Neuronal stem cell (in vitro differentiated cells): ENCODE measurements at regions not wholly inside any gene's neighbourhood (a gene's known extent, or its start where the extent isn't known, plus 50 kb on each side); places are given as distances from the start of the nearest gene placed in this dataset.

Experiments used
- DNase-seq: peaks from one replicate; pipeline ENCODE4 v3.0.0-alpha.2; 2013; ENCODE audit warnings: low spot score
- H2AFZ ChIP-seq: one replicate; pipeline ENCODE4 v1.6.1; 2013; ENCODE audit warnings: mild to moderate bottlenecking, low read length, inconsistent platforms
- H2AK5ac ChIP-seq: 2 replicates; pipeline ENCODE4 v1.6.1; 2013; ENCODE audit warnings: low read depth, mild to moderate bottlenecking, inconsistent platforms, low read length, moderate library complexity, mixed read lengths
- H2BK120ac ChIP-seq: 2 replicates; pipeline ENCODE4 v1.6.1; 2013; ENCODE audit warnings: low read depth, mild to moderate bottlenecking, inconsistent platforms, low read length, moderate library complexity, mixed read lengths
- H2BK12ac ChIP-seq: one replicate; pipeline ENCODE4 v1.6.1; 2013; ENCODE audit warnings: low read length, inconsistent platforms
- H2BK15ac ChIP-seq: 2 replicates; pipeline ENCODE4 v1.6.1; 2013; ENCODE audit warnings: mild to moderate bottlenecking, low read length, inconsistent platforms, mixed read lengths
- H2BK5ac ChIP-seq: one replicate; pipeline ENCODE4 v1.6.1; 2013; ENCODE audit warnings: inconsistent platforms, mild to moderate bottlenecking, low read length, moderate library complexity
- H3K14ac ChIP-seq: one replicate; pipeline ENCODE4 v1.6.1; 2013; ENCODE audit warnings: low read length, inconsistent platforms
- H3K18ac ChIP-seq: 2 replicates; pipeline ENCODE4 v1.6.1; 2013; ENCODE audit warnings: low read length, inconsistent platforms
- H3K23ac ChIP-seq: 2 replicates; pipeline ENCODE4 v1.6.1; 2013; ENCODE audit warnings: low read depth, mild to moderate bottlenecking, mixed read lengths, low read length, inconsistent platforms; ENCODE audit not compliant: poor library complexity
- H3K27ac ChIP-seq: replicated peaks from 3 replicates; pipeline ENCODE4 v1.5.1; 2013; ENCODE audit warnings: low read length, inconsistent platforms
- H3K27me3 ChIP-seq, 3 experiments: 2 replicates each; pipeline ENCODE4 v1.6.1; 2013; ENCODE audit warnings: low read length in 3 of 3, mild to moderate bottlenecking in 2 of 3, inconsistent platforms in 1 of 3, low read depth in 1 of 3, mixed read lengths in 1 of 3, moderate library complexity in 1 of 3; ENCODE audit not compliant: control insufficient read depth in 3 of 3, insufficient read depth in 3 of 3
- H3K36me3 ChIP-seq, 2 donors: replicated peaks in 1 of 2; 2 replicates each; pipeline ENCODE4 v1.6.1; 2013; ENCODE audit warnings: low read length in 2 of 2; ENCODE audit not compliant: control insufficient read depth in 2 of 2, insufficient read depth in 2 of 2
- H3K4ac ChIP-seq: 2 replicates; pipeline ENCODE4 v1.6.1; 2013; ENCODE audit warnings: inconsistent platforms, mild to moderate bottlenecking, low read length, moderate library complexity
- H3K4me1 ChIP-seq, 2 donors: 1 replicate in 1 of 2; 2 replicates in 1 of 2; pipeline ENCODE4 v1.6.1; 2013; ENCODE audit warnings: low read length in 2 of 2, low read depth in 1 of 2; ENCODE audit not compliant: control insufficient read depth in 2 of 2, insufficient read depth in 1 of 2
- H3K4me2 ChIP-seq: one replicate; pipeline ENCODE4 v1.6.1; 2013; ENCODE audit warnings: mild to moderate bottlenecking, low read length, inconsistent platforms; ENCODE audit not compliant: insufficient read depth, poor library complexity, severe bottlenecking
- H3K4me3 ChIP-seq, 2 donors: 2 replicates each; pipeline ENCODE4 v1.5.1; 2013; ENCODE audit warnings: low read length in 2 of 2, mild to moderate bottlenecking in 2 of 2, inconsistent platforms in 1 of 2, moderate library complexity in 1 of 2
- H3K79me1 ChIP-seq: one replicate; pipeline ENCODE4 v1.6.1; 2013; ENCODE audit warnings: low read depth, mild to moderate bottlenecking, inconsistent platforms, low read length, moderate library complexity
- H3K9ac ChIP-seq: one replicate; pipeline ENCODE4 v1.6.1; 2013; ENCODE audit warnings: mild to moderate bottlenecking, low read depth, low read length, inconsistent platforms; ENCODE audit not compliant: poor library complexity
- H3K9me3 ChIP-seq, 2 donors: replicated peaks in 1 of 2; 2 replicates each; pipeline versions ENCODE3 to v1.6.1; 2013; ENCODE audit warnings: low read length in 2 of 2, mild to moderate bottlenecking in 2 of 2, inconsistent platforms in 1 of 2, low read depth in 1 of 2, mixed read lengths in 1 of 2, moderate library complexity in 1 of 2; ENCODE audit not compliant: control insufficient read depth in 2 of 2, insufficient read depth in 1 of 2
- H4K8ac ChIP-seq: one replicate; pipeline ENCODE4 v1.6.1; 2013; ENCODE audit warnings: low read depth, mild to moderate bottlenecking, inconsistent platforms, low read length, moderate library complexity
- H4K91ac ChIP-seq: one replicate; pipeline ENCODE4 v1.6.1; 2013; ENCODE audit warnings: low read length, low read depth, mild to moderate bottlenecking, inconsistent platforms; ENCODE audit not compliant: poor library complexity
- WGBS, 2 donors: extraction: QIAGEN DNeasy Blood & Tissue Kit; methylation state at CpG; one replicate each; pipeline ENCODE4 v1.1.7; 2013; ENCODE audit warnings: missing lambda C conversion rate in 2 of 2, mixed read lengths in 1 of 2; ENCODE audit not compliant: insufficient read length in 2 of 2, insufficient replicate concordance in 1 of 2; ENCODE audit errors: extremely low coverage in 2 of 2; 5-methylcytosine and 5-hydroxymethylcytosine counted together

- H4K8ac ChIP-seq, result no peak overlapping the region
- H3K9me3 ChIP-seq, result no peaks in the 10 kb centered on the region
- WGBS, 2 donors, result no CpG with 5 or more reads among the region's 3 CpGs
- H3K36me3 ChIP-seq, result no peaks in the 10 kb centered on the region
- no peak overlapping the region for H3K9ac ChIP-seq
- H2AK5ac ChIP-seq, result no peak overlapping the region
- H3K18ac ChIP-seq, result no peak overlapping the region
- H3K27ac ChIP-seq, result no peak overlapping the region
- H3K23ac ChIP-seq, result no peak overlapping the region
- H3K79me1 ChIP-seq, result no peaks in the 10 kb centered on the region
- no peak overlapping the region for H2BK5ac ChIP-seq
- H2BK120ac ChIP-seq, result no peak overlapping the region
- H3K27me3 ChIP-seq, result no peaks in the 10 kb centered on the region
- no peak overlapping the region for H2BK12ac ChIP-seq
- H2BK15ac ChIP-seq, result no peak overlapping the region
- no peak overlapping the region for H3K4ac ChIP-seq
- DNase-seq, result no peak
- no peaks in the 10 kb centered on the region for H3K4me1 ChIP-seq
- H3K14ac ChIP-seq, result no peak overlapping the region
- H3K4me3 ChIP-seq, result no peak overlapping the region
- no peak overlapping the region for H2AFZ ChIP-seq
- no peak overlapping the region for H3K4me2 ChIP-seq
- no peak overlapping the region for H4K91ac ChIP-seq
These were observed 630.0 kb downstream of the TAF11L14 start for GRCh38 chr5:18264126-18264882.

GRCh38 chr5:18270635-18271338 is 636.5 kb downstream of the TAF11L14 start:
- no peak overlapping the region for H4K8ac ChIP-seq
- H2BK15ac ChIP-seq, result no peak overlapping the region
- no peak for DNase-seq
- H3K14ac ChIP-seq, result no peak overlapping the region
- no peak overlapping the region for H3K18ac ChIP-seq
- H3K27ac ChIP-seq, result no peak overlapping the region
- no peak overlapping the region for H2BK12ac ChIP-seq
- no peak overlapping the region for H3K23ac ChIP-seq
- no peaks in the 10 kb centered on the region for H3K27me3 ChIP-seq
- H2BK120ac ChIP-seq, result no peak overlapping the region
- no peak overlapping the region for H4K91ac ChIP-seq
- no peak overlapping the region for H2AK5ac ChIP-seq
- H3K36me3 ChIP-seq, result no peaks in the 10 kb centered on the region
- H3K79me1 ChIP-seq, result no peaks in the 10 kb centered on the region
- no CpG with 5 or more reads among the region's 4 CpGs for WGBS, 2 donors
- no peak overlapping the region for H3K9ac ChIP-seq
- H2BK5ac ChIP-seq, result no peak overlapping the region
- H3K4me1 ChIP-seq, result no peaks in the 10 kb centered on the region
- no peaks in the 10 kb centered on the region for H3K9me3 ChIP-seq
- H3K4me2 ChIP-seq, result no peak overlapping the region
- no peak overlapping the region for H3K4ac ChIP-seq
- no peak overlapping the region for H3K4me3 ChIP-seq
- no peak overlapping the region for H2AFZ ChIP-seq

GRCh38 chr5:18276939-18277338 is 642.7 kb downstream of the TAF11L14 start:
- Histone ChIP-seq H4K91ac (no peak overlapping the region), H3K79me1 (no peaks in the 10 kb centered on the region), H2AK5ac (no peak overlapping the region), H2BK12ac (no peak overlapping the region), H3K27me3 (no peaks in the 10 kb centered on the region), H2BK5ac (no peak overlapping the region), H2BK120ac (no peak overlapping the region), H2BK15ac (no peak overlapping the region), H3K4me1 (no peaks in the 10 kb centered on the region), H3K18ac (no peak overlapping the region), H3K9ac (no peak overlapping the region), H3K36me3 (no peaks in the 10 kb centered on the region), H3K9me3 (no peaks in the 10 kb centered on the region), H3K14ac (no peak overlapping the region), H3K27ac (no peak overlapping the region), H3K23ac (no peak overlapping the region), H3K4me2 (no peak overlapping the region), H3K4ac (no peak overlapping the region), H2AFZ (no peak overlapping the region), H4K8ac (no peak overlapping the region), H3K4me3 (no peak overlapping the region)
- WGBS, 2 donors, result no CpG with 5 or more reads among the region's 5 CpGs
- no peak for DNase-seq

GRCh38 chr5:18281947-18282581 is 647.8 kb downstream of the TAF11L14 start:
- no peak overlapping the region for H4K8ac ChIP-seq
- no peaks in the 10 kb centered on the region for H3K4me1 ChIP-seq
- no peak overlapping the region for H3K4ac ChIP-seq
- no CpG with 5 or more reads among the region's 4 CpGs for WGBS, 2 donors
- H3K9ac ChIP-seq, result no peak overlapping the region
- H3K23ac ChIP-seq, result no peak overlapping the region
- no peak overlapping the region for H3K4me2 ChIP-seq
- H2BK12ac ChIP-seq, result no peak overlapping the region
- no peaks in the 10 kb centered on the region for H3K36me3 ChIP-seq
- no peak overlapping the region for H2AFZ ChIP-seq
- no peak overlapping the region for H3K27ac ChIP-seq
- H2AK5ac ChIP-seq, result no peak overlapping the region
- H2BK5ac ChIP-seq, result no peak overlapping the region
- no peak overlapping the region for H2BK120ac ChIP-seq
- H3K14ac ChIP-seq, result no peak overlapping the region
- peak; percentile 9 for DNase-seq
- H4K91ac ChIP-seq, result no peak overlapping the region
- no peak overlapping the region for H2BK15ac ChIP-seq
- H3K4me3 ChIP-seq, result no peak overlapping the region
- no peaks in the 10 kb centered on the region for H3K79me1 ChIP-seq
- H3K18ac ChIP-seq, result no peak overlapping the region
- H3K9me3 ChIP-seq, result no peaks in the 10 kb centered on the region
- no peaks in the 10 kb centered on the region for H3K27me3 ChIP-seq
